AG04450 (cell line): ENCODE measurements at regions not wholly inside any gene's neighbourhood (a gene's known extent, or its start where the extent isn't known, plus 50 kb on each side); places are given as distances from the start of the nearest gene placed in this dataset.
"Not testable (repeated sequence)": the region's sequence is repeated elsewhere in the genome, so short reads cannot be mapped to it uniquely, and the experiment has no call there.

Experiments
- CTCF ChIA-PET: fragments of 300-600, 350-600 bp; formaldehyde crosslinking; extraction: SDS; loops from one replicate; lab custom pipeline; 2022; ENCODE audit warnings: antibody characterized with exemption, inconsistent platforms; lab: Charles Lee
- POLR2A ChIA-PET: fragments of 350-600 bp; formaldehyde crosslinking; extraction: SDS; loops from one replicate; lab custom pipeline; 2021; ENCODE audit warnings: antibody characterized with exemption, inconsistent platforms; lab: Yijun Ruan, JAX
- DNase-seq: peaks from one replicate; pipeline ENCODE4 v3.0.0-alpha.2; 2011; ENCODE audit warnings: low read depth, low spot score
- H3K27ac ChIP-seq: one replicate; pipeline ENCODE4 v1.5.1; 2012; ENCODE audit warnings: low read depth, low read length, control low read depth
- H3K27me3 ChIP-seq: one replicate; pipeline ENCODE4 v1.6.0; 2012; ENCODE audit warnings: low read length; ENCODE audit not compliant: control insufficient read depth, insufficient read depth
- H3K4me3 ChIP-seq: 2 replicates; pipeline ENCODE4 v1.5.1; 2011; ENCODE audit warnings: mild to moderate bottlenecking, low read depth, low read length, control low read depth
- H3K9me3 ChIP-seq: 2 replicates; pipeline ENCODE4 v1.5.1; 2012; ENCODE audit warnings: low read length; ENCODE audit not compliant: control insufficient read depth, insufficient read depth
- TF ChIP-seq, protein P1 (sequence below): IDR thresholded peaks from 2 replicates; pipeline ENCODE4 v1.5.1; 2011; ENCODE audit warnings: low read depth, low read length, control low read depth, inconsistent platforms

DNA sequence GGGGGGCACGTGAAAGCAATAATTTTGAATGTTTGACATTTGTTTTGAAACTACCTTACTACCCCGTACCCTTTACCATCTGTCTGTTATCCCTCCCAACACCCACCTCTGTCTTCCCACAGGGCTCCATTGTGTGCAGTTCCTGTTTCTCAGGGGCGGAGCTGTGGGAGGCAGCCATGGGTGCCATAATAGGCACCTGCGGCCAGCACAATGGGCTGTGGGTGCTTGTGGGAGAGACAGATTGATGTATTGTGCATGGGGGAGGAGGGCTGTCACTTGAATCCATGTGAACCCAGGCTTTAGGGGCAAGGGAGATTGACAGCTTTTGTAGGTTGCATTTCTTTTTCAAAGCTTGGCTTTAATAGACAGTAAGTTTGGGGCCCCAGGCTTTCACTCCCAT is 122.6 kb upstream of the CXorf66 start:
- TF ChIP-seq, protein P1, sequence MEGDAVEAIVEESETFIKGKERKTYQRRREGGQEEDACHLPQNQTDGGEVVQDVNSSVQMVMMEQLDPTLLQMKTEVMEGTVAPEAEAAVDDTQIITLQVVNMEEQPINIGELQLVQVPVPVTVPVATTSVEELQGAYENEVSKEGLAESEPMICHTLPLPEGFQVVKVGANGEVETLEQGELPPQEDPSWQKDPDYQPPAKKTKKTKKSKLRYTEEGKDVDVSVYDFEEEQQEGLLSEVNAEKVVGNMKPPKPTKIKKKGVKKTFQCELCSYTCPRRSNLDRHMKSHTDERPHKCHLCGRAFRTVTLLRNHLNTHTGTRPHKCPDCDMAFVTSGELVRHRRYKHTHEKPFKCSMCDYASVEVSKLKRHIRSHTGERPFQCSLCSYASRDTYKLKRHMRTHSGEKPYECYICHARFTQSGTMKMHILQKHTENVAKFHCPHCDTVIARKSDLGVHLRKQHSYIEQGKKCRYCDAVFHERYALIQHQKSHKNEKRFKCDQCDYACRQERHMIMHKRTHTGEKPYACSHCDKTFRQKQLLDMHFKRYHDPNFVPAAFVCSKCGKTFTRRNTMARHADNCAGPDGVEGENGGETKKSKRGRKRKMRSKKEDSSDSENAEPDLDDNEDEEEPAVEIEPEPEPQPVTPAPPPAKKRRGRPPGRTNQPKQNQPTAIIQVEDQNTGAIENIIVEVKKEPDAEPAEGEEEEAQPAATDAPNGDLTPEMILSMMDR = no peak
- ChIA-PET CTCF (no interaction called here), POLR2A (no interaction called here)

DNA sequence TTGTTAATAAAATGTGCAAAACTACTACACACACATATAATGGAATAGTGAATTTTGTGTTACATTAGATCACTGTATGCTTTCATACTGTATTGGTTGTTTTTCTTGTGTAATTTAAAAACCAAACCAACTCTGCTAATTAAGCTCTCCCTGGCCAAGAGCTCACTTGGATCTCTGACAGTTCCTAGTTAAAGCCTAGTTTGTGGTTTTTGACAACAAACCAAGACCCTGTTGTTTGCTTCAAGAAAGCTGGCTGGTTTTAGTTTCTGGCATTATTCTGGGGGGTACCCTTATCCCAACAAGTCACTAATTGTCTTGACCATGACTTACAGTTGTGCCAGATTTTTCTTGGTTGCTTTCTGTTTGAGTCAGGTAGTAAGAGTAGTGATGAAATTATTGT is 121.4 kb upstream of the CXorf66 start:
- POLR2A ChIA-PET = no interaction called here

More for the DNA sequence above, 122.6 kb upstream of the CXorf66 start:
- peaks cover 6% of the 10 kb centered on the region; the same call in 1 of the 2 replicates for H3K9me3 ChIP-seq
- DNase-seq = no peak
- H3K27me3 ChIP-seq = peaks cover 6% of the 10 kb centered on the region
- H3K27ac ChIP-seq = no peak overlapping the region
- H3K4me3 ChIP-seq = no peak overlapping the region

GRCh38 chrX:140074851-140075250 is 109.5 kb upstream of the CXorf66 start:
- POLR2A ChIA-PET, CTCF ChIA-PET: not testable (repeated sequence)

More for the DNA sequence above, 121.4 kb upstream of the CXorf66 start:
- H3K9me3 ChIP-seq = peaks cover under 1% of the 10 kb centered on the region; the same call in 1 of the 2 replicates
- H3K27ac ChIP-seq = no peak overlapping the region
- CTCF ChIA-PET = interaction anchor here (0.8 to 1.1 kb wide), 2 partner anchors 51 to 54 kb away, joined by 3 read pairs; no protein-coding TSS in a partner anchor
- H3K4me3 ChIP-seq = no peak overlapping the region
- peaks cover 2% of the 10 kb centered on the region for H3K27me3 ChIP-seq
- TF ChIP-seq, protein P1 = no peak
- DNase-seq = no peak

DNA sequence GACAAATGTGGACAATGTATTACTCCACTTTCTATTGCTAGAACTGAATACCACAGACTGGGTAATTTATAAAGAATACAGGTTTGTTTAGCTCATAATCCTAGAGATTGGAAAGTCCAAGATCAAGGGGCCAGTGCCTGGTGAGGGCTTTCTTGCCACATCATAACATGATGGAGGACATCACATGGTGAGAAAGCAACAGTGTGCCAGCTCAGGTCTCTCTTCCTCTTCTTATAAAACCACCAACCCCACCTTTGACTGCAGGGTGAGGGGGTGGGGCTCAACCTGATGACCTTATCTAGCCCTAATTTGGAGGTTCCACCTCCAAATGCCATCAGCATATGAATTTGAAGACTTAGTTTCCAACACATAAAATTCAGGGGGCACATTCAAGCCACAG is 105.7 kb upstream of the CXorf66 start:
- POLR2A ChIA-PET = no interaction called here
- Histone ChIP-seq H3K27ac (no peak overlapping the region), H3K4me3 (no peak overlapping the region), H3K27me3 (no peaks in the 10 kb centered on the region), H3K9me3 (no peaks in the 10 kb centered on the region)
- CTCF ChIA-PET = no interaction called here
- DNase-seq = no peak
- TF ChIP-seq, protein P1 = no peak

More at GRCh38 chrX:140074851-140075250, 109.5 kb upstream of the CXorf66 start:
- H3K9me3 ChIP-seq, DNase-seq, H3K4me3 ChIP-seq, H3K27me3 ChIP-seq, H3K27ac ChIP-seq: not testable (repeated sequence)

GRCh38 chrX:140065961-140066662 is 100.8 kb upstream of the CXorf66 start:
- TF ChIP-seq, protein P1 = no peak
- DNase-seq = no peak
- Histone ChIP-seq H3K9me3 (no peaks in the 10 kb centered on the region), H3K27ac (no peak overlapping the region), H3K4me3 (no peak overlapping the region), H3K27me3 (no peaks in the 10 kb centered on the region)
- CTCF ChIA-PET = no interaction called here
- POLR2A ChIA-PET = no interaction called here
